ENCODE measurements at regions not wholly inside any gene's neighbourhood (a gene's known extent, or its start where the extent isn't known, plus 50 kb on each side); places are given as distances from the start of the nearest gene placed in this dataset.
A peak's percentile ranks its signal among the peaks of the same experiment; 100 is the strongest.
"Not testable (repeated sequence)": the region's sequence is repeated elsewhere in the genome, so short reads cannot be mapped to it uniquely, and the experiment has no call there.

DNA sequence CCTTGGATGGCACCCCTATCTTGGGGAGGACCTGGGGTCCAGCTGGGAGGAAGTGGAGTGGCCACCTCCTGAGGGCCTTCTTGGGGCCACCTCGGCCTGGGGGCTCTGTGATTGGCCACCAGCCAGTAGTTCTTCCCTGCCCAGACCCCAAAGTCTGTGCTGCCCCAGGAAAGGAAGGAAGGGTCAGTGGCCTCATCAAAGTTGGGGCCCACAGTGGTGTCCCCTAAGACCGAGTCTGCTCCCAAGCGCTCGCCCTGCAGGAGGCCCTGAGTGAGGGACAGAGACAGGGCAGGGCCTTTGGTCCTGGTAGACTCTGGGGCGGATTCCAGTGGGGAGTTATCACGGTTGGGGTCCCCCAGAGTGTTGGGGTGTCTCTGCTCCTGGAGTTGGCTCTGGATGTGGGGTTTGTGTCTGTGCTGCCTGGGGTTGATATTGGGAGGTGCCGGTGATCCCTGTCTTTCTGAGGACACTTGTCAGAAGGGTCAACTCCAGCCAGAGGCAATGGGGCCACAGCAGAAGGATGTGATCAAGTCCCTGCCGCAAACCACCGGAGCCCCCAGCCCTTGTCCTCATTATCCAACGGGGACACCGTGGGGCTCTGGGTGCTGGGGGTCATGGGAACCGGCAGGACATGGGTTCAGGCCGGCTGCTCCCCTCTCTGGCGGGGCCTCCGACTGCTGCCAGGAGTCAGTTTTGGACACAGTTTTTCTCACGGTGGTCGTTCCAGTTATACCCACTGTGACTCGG, 364.3 kb downstream of the TMEM121 start:
- peak in 1 of 2 donors; percentile 79 for DNase-seq (ENCODE audit: extremely low spot score in 2 of 2)
- intact Hi-C loops (cut with DNase I), result no loop called here
- no peaks in the 10 kb centered on the region for H3K36me3 ChIP-seq

DNA sequence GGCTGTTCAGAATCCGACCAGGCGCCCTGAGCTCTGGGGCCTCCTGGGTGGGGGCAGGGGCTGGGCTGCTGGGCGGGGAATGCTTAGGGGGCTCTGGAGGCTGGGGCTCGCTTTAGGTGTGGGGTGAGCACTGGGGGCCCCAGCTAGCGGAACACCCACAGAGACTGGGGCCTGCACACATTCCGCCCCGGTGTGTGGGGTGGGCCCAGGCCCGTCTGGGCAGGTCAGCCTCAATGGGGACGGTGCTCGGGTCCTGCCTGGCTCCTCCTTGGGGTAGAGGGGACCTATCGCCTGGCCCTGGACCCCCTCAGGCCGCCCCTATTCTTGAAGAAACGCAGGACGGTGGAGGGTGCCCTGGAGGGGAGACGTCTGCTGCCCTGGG, 364.8 kb downstream of the TMEM121 start:
- intact Hi-C loops (cut with DNase I), result no loop called here
- DNase-seq (ENCODE audit: extremely low spot score in 2 of 2), result no peak
- no peak overlapping the region for H3K27ac ChIP-seq
- TF ChIP-seq CTCF (IDR thresholded peaks at IDR 0.05) (no peak), POLR2A (IDR thresholded peaks at IDR 0.05) (no peak), POLR2AphosphoS5 (IDR thresholded peaks at IDR 0.05; ENCODE audit: insufficient read depth in 1 of 2, low read depth in 1 of 2) (no peak)
- no peak overlapping the region for H3K4me3 ChIP-seq
- H3K4me1 ChIP-seq, result no peaks in the 10 kb centered on the region
- H3K27me3 ChIP-seq, result no peaks in the 10 kb centered on the region
- no peaks in the 10 kb centered on the region for H3K36me3 ChIP-seq
- no peaks in the 10 kb centered on the region for H3K9me3 ChIP-seq

More for the DNA sequence above, 364.3 kb downstream of the TMEM121 start:
- H3K27ac ChIP-seq, result no peak overlapping the region
- H3K27me3 ChIP-seq, result no peaks in the 10 kb centered on the region
- TF ChIP-seq CTCF (IDR thresholded peaks at IDR 0.05) (no peak), POLR2AphosphoS5 (IDR thresholded peaks at IDR 0.05; ENCODE audit: insufficient read depth in 1 of 2, low read depth in 1 of 2) (no peak), POLR2A (IDR thresholded peaks at IDR 0.05) (no peak)
- H3K4me1 ChIP-seq, result no peaks in the 10 kb centered on the region
- H3K4me3 ChIP-seq, result no peak overlapping the region
- no peaks in the 10 kb centered on the region for H3K9me3 ChIP-seq

DNA sequence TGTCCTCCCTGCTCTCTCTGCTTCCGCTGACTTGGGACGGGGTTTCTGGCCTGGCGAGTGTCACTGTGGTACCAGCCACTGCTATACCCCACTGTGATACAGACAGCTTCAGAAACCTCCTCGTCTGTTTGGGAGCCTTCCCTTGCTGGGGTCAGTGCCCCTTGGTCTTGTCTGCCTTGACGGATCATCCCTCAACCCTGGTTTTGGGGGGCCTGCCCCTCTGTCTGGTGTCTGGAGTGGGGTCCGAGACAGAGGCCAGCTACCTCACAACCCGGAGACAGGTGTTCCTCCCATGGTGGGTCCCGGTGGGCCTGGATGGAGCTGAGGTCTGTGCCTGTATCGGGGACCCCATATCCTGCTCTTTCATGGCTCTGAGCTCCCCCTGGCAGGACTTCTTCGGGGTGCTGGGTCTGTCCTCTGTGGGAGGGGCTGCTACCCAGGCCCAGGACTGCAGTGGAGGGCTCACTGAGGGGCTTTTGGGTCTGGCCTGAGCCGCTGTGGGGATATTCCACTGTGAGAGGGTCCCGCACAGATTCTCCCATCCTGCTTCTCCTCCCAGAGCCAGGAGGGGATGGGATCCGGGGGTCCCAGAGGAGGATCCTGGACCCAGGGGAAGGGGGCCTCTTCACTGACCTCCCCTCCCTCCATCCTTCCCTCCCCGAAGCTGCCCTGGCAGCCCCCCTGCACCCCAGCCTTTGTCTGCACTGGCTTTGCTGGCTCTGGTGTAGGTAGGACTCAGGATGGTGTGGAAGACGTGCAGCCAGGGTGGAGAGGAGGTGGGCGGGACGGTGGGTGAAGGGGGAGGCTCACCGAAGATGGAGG, 365.5 kb downstream of the TMEM121 start:
- Histone ChIP-seq H3K4me3 (no peak overlapping the region), H3K9me3 (no peaks in the 10 kb centered on the region), H3K36me3 (no peaks in the 10 kb centered on the region), H3K27ac (no peak overlapping the region), H3K27me3 (no peaks in the 10 kb centered on the region), H3K4me1 (no peaks in the 10 kb centered on the region)
- peak in 1 of 2 donors; percentile 90 for DNase-seq (ENCODE audit: extremely low spot score in 2 of 2)
- intact Hi-C loops (cut with DNase I), result no loop called here
- TF ChIP-seq CTCF (IDR thresholded peaks at IDR 0.05) (no peak), POLR2AphosphoS5 (IDR thresholded peaks at IDR 0.05; ENCODE audit: insufficient read depth in 1 of 2, low read depth in 1 of 2) (no peak), POLR2A (IDR thresholded peaks at IDR 0.05) (no peak)

GRCh38 chr14:105892453-105893441, 366.4 kb downstream of the TMEM121 start:
- H3K27me3 ChIP-seq; H3K4me1 ChIP-seq; intact Hi-C loops (cut with DNase I); H3K36me3 ChIP-seq; H3K27ac ChIP-seq; H3K4me3 ChIP-seq; H3K9me3 ChIP-seq: not testable (repeated sequence)
- peak in 1 of 2 donors; percentile 91 for DNase-seq (ENCODE audit: extremely low spot score in 2 of 2)

- H3K4me3 ChIP-seq; H3K9me3 ChIP-seq; H3K4me1 ChIP-seq; H3K27me3 ChIP-seq; H3K27ac ChIP-seq; intact Hi-C loops (cut with DNase I); H3K36me3 ChIP-seq: not testable (repeated sequence)
- DNase-seq (ENCODE audit: extremely low spot score in 2 of 2), result peak in 1 of 2 donors; percentile 31
Measured at GRCh38 chr14:105893686-105894085, 367.3 kb downstream of the TMEM121 start.
